ENCODE measurements at regions not wholly inside any gene's neighbourhood (a gene's known extent, or its start where the extent isn't known, plus 50 kb on each side); places are given as distances from the start of the nearest gene placed in this dataset.
A peak's percentile ranks its signal among the peaks of the same experiment; 100 is the strongest.

DNA sequence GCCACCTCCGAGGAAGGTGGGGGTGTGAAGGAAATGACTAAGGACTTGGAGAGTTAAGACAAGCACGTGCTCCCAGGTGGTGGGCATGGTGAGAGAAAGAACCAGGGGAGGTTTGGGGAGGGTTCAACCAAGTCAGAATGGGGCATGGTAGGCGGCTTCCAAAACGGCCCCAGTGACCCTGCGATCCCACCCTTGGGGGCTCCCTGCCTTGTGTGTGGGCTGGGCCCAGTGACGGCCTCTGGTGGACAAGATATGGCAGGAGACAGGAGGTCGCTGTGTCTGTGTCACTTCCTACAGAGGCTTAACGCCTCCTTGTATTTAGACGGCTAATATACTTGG, 51.3 kb upstream of the IRX4 start:
- ATAC-seq = no peak; the same call in none of the 2 replicates
- TF ChIP-seq, protein P1, sequence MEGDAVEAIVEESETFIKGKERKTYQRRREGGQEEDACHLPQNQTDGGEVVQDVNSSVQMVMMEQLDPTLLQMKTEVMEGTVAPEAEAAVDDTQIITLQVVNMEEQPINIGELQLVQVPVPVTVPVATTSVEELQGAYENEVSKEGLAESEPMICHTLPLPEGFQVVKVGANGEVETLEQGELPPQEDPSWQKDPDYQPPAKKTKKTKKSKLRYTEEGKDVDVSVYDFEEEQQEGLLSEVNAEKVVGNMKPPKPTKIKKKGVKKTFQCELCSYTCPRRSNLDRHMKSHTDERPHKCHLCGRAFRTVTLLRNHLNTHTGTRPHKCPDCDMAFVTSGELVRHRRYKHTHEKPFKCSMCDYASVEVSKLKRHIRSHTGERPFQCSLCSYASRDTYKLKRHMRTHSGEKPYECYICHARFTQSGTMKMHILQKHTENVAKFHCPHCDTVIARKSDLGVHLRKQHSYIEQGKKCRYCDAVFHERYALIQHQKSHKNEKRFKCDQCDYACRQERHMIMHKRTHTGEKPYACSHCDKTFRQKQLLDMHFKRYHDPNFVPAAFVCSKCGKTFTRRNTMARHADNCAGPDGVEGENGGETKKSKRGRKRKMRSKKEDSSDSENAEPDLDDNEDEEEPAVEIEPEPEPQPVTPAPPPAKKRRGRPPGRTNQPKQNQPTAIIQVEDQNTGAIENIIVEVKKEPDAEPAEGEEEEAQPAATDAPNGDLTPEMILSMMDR (IDR thresholded peaks at IDR 0.05 in 2 of 3, conservative IDR thresholded peaks at IDR 0.05 in 1 of 3; ENCODE audit: borderline replicate concordance in 1 of 3, insufficient read depth in 1 of 3, low read depth in 2 of 3, low read length in 2 of 3) = peak in 1 of 3 experiments; percentile 12; a peak in 1 of 6 replicates
- TF ChIP-seq ZFX (IDR thresholded peaks at IDR 0.05) (0 out of 2 replicates have a peak, but pooled peaks have one; percentile 3), FOSL1 (IDR thresholded peaks at IDR 0.05; ENCODE audit: low read depth) (no peak), TCF7L2 (IDR thresholded peaks at IDR 0.05; ENCODE audit: borderline replicate concordance, extremely low read depth, insufficient read depth, insufficient read length) (peak; percentile 21), POLR2AphosphoS5 (IDR thresholded peaks at IDR 0.05; ENCODE audit: low read depth, low read length) (no peak), RAD21 (IDR thresholded peaks at IDR 0.05; ENCODE audit: low read depth) (no peak), ZNF274 (IDR thresholded peaks at IDR 0.05; ENCODE audit: low read depth, low read length) (no peak), EZH2phosphoT487 (IDR thresholded peaks at IDR 0.05; ENCODE audit: borderline replicate concordance) (no peak)
- TF ChIP-seq, protein P2, sequence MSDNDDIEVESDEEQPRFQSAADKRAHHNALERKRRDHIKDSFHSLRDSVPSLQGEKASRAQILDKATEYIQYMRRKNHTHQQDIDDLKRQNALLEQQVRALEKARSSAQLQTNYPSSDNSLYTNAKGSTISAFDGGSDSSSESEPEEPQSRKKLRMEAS (IDR thresholded peaks at IDR 0.05) = peak; percentile 94
- ChIA-PET RAD21 (ENCODE audit: low non-redundant PET in 1 of 2, low total read pairs in 2 of 2, uncharacterized antibody in 2 of 2, unreplicated experiment in 2 of 2) (no interaction called here), CTCF (no interaction called here), POLR2A (no interaction called here)
- Histone ChIP-seq H3K9ac (ENCODE audit: low read length) (0 out of 2 replicates have a peak overlapping the region, but pooled peaks have one; percentile 16), H3K4me2 (ENCODE audit: low read length) (peak overlapping the region; percentile 50), H3K27me3 (ENCODE audit: insufficient read depth, low read length) (no peaks in the 10 kb centered on the region), H3K79me2 (ENCODE audit: insufficient read depth, low read length) (no peaks in the 10 kb centered on the region), H3K27ac (ENCODE audit: low read depth, low read length) (peak overlapping the region; percentile 77), H4K20me1 (ENCODE audit: insufficient read depth) (no peaks in the 10 kb centered on the region), H2AFZ (ENCODE audit: low read depth, low read length, poor library complexity, severe bottlenecking) (peak overlapping the region; percentile 50), H3K9me3 (ENCODE audit: control insufficient read depth in 1 of 2, insufficient read depth in 1 of 2, low read depth in 1 of 2, low read length in 2 of 2) (peaks cover 0 to 6% of the 10 kb centered on the region in 2 experiments; a peak in 1 of 4 replicates), H3K36me3 (ENCODE audit: control insufficient read depth in 1 of 2, insufficient read depth in 2 of 2, low read length in 2 of 2) (no peaks in the 10 kb centered on the region), H3K4me3 (replicated peaks in 1 of 2; ENCODE audit: low read depth in 1 of 2, low read length in 2 of 2) (0 out of 4 replicates have a peak overlapping the region, but pooled peaks of 1 of the 2 experiments have one; percentile 15), H3K9me2 (ENCODE audit: insufficient read depth) (no peaks in the 10 kb centered on the region), H3K4me1 (ENCODE audit: control insufficient read depth in 1 of 2, insufficient read depth in 2 of 2, low read length in 2 of 2) (peaks cover 38 to 55% of the 10 kb centered on the region in 2 experiments)
- intact Hi-C loops (cut with micrococcal nuclease) = loop anchor here (5.0 to 10.0 kb wide), 2 partner anchors 52 to 129 kb away; partner anchors contain the start of genes IRX4 and NDUFS6
- BruUV-seq (replicated peaks) = no TSS peak
- DNase-seq (ENCODE audit: low read depth, low spot score) = no peak

Measured in HCT116 (cell line).